ENCODE measurements at regions not wholly inside any gene's neighbourhood (a gene's known extent, or its start where the extent isn't known, plus 50 kb on each side); places are given as distances from the start of the nearest gene placed in this dataset.

DNA sequence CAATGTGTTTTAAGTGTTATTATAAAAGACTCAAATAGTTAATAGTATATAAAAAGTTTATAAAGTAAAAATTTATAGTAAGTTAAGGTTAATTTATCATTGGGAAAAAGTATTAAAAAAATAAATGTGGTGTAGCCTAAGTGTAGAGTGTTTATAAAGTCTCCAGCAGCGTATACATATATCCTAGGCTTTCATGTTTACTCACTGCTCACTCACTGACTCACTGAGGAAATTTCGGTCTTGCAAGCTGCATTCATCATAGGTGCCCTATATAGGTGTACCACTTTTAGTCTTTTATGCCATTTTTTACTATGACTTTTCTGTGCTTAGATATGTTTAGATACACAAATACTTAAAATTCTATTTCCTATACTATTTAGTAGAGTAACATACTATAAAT, 866.0 kb downstream of the CBLN2 start:
- H3K27ac ChIP-seq (ENCODE audit: extremely low read length, insufficient read depth, low read length): no peak overlapping the region
- ATAC-seq (no peak), FAIRE-seq (no peak), DNase-seq (ENCODE audit: low spot score) (no peak)
- H3K79me2 ChIP-seq (ENCODE audit: insufficient read depth, low read length): no peaks in the 10 kb centered on the region
- H3K36me3 ChIP-seq (replicated peaks in 1 of 2; ENCODE audit: control insufficient read depth in 1 of 2, insufficient read depth in 2 of 2, low read length in 2 of 2): no peaks in the 10 kb centered on the region
- H2AFZ ChIP-seq (ENCODE audit: low read length): no peak overlapping the region
- no peak overlapping the region for H3K4me3 ChIP-seq (replicated peaks in 1 of 3; ENCODE audit: insufficient read depth in 1 of 3, low read depth in 2 of 3, low read length in 3 of 3)
- no peaks in the 10 kb centered on the region for H3K9me3 ChIP-seq (ENCODE audit: low read length)
- in situ Hi-C loops (cut with HindIII; ENCODE audit: extremely low pct_ligation_motif_present, low pct_unique_long_range_greater_than_20kb): no loop called here
- POLR2A ChIA-PET: no interaction called here
- BruUV-seq (replicated peaks): no TSS peak
- CTCF ChIA-PET (ENCODE audit: low intra/inter-chr PET ratio, low total read pairs): no interaction called here
- no peaks in the 10 kb centered on the region for H4K20me1 ChIP-seq (ENCODE audit: insufficient read depth, low read length)
- 2% methylated on average over 2 of the region's 2 CpGs for WGBS (ENCODE audit: low lambda C conversion rate)
- no peak overlapping the region for H3K4me2 ChIP-seq (ENCODE audit: low read depth, low read length)
- H3K27me3 ChIP-seq (ENCODE audit: control insufficient read depth in 1 of 2, insufficient read depth in 2 of 2, low read length in 2 of 2): no peaks in the 10 kb centered on the region
- no peak for TF ChIP-seq ZFP82 (CRISPR knock-in tag; IDR thresholded peaks at IDR 0.05; ENCODE audit: borderline replicate concordance)
- TF ChIP-seq GATA4 (IDR thresholded peaks at IDR 0.05; ENCODE audit: borderline replicate concordance, low read depth): no peak
- no peak for TF ChIP-seq PLRG1 (conservative IDR thresholded peaks at IDR 0.05)
- no peak for TF ChIP-seq ZMAT5 (CRISPR knock-in tag; IDR thresholded peaks at IDR 0.05; ENCODE audit: borderline replicate concordance, low read depth)
- TF ChIP-seq PAWR (CRISPR knock-in tag; IDR thresholded peaks at IDR 0.05; ENCODE audit: borderline replicate concordance): no peak
- TF ChIP-seq, protein P1, sequence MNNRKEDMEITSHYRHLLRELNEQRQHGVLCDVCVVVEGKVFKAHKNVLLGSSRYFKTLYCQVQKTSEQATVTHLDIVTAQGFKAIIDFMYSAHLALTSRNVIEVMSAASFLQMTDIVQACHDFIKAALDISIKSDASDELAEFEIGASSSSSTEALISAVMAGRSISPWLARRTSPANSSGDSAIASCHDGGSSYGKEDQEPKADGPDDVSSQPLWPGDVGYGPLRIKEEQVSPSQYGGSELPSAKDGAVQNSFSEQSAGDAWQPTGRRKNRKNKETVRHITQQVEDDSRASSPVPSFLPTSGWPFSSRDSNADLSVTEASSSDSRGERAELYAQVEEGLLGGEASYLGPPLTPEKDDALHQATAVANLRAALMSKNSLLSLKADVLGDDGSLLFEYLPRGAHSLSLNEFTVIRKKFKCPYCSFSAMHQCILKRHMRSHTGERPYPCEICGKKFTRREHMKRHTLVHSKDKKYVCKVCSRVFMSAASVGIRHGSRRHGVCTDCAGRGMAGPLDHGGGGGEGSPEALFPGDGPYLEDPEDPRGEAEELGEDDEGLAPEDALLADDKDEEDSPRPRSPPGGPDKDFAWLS (CRISPR knock-in tag; IDR thresholded peaks at IDR 0.05; ENCODE audit: borderline replicate concordance): no peak
- TF ChIP-seq FOXA3 (CRISPR knock-in tag; IDR thresholded peaks at IDR 0.05): no peak
- no peak for TF ChIP-seq ZNF652 (CRISPR knock-in tag; IDR thresholded peaks at IDR 0.05; ENCODE audit: borderline replicate concordance, low read depth)
- intact Hi-C loops (cut with micrococcal nuclease; ENCODE audit: unreplicated experiment): no loop called here
- no peaks in the 10 kb centered on the region for H3K4me1 ChIP-seq (ENCODE audit: insufficient read depth, low read length)
- no peak overlapping the region for H3K9ac ChIP-seq (ENCODE audit: insufficient read depth, low read depth, low read length)

- TF ChIP-seq ZMYM3 (CRISPR knock-in tag; IDR thresholded peaks at IDR 0.05) (no peak), ZNF703 (CRISPR knock-in tag; IDR thresholded peaks at IDR 0.05; ENCODE audit: borderline replicate concordance) (no peak), TAF1 (CRISPR knock-in tag; IDR thresholded peaks at IDR 0.05) (no peak), FOXP1 (IDR thresholded peaks at IDR 0.05) (no peak), FOXP1 (CRISPR knock-in tag; IDR thresholded peaks at IDR 0.05) (no peak), PHF8 (CRISPR knock-in tag; IDR thresholded peaks at IDR 0.05) (no peak)
- WGBS (ENCODE audit: low lambda C conversion rate): 23% methylated on average over 8 of the region's 10 CpGs
- intact Hi-C loops (cut with micrococcal nuclease; ENCODE audit: unreplicated experiment): no loop called here
- Histone ChIP-seq H3K27ac (ENCODE audit: extremely low read length, insufficient read depth, low read length) (no peak overlapping the region), H3K4me3 (replicated peaks in 1 of 3; ENCODE audit: insufficient read depth in 1 of 3, low read depth in 2 of 3, low read length in 3 of 3) (no peak overlapping the region), H2AFZ (ENCODE audit: low read length) (no peak overlapping the region), H3K9ac (ENCODE audit: insufficient read depth, low read depth, low read length) (no peak overlapping the region), H3K27me3 (ENCODE audit: control insufficient read depth in 1 of 2, insufficient read depth in 2 of 2, low read length in 2 of 2) (no peaks in the 10 kb centered on the region), H3K36me3 (replicated peaks in 1 of 2; ENCODE audit: control insufficient read depth in 1 of 2, insufficient read depth in 2 of 2, low read length in 2 of 2) (no peaks in the 10 kb centered on the region), H3K79me2 (ENCODE audit: insufficient read depth, low read length) (no peaks in the 10 kb centered on the region), H3K9me3 (ENCODE audit: low read length) (no peaks in the 10 kb centered on the region), H4K20me1 (ENCODE audit: insufficient read depth, low read length) (no peaks in the 10 kb centered on the region), H3K4me1 (ENCODE audit: insufficient read depth, low read length) (no peaks in the 10 kb centered on the region), H3K4me2 (ENCODE audit: low read depth, low read length) (no peak overlapping the region)
- no peak for DNase-seq (ENCODE audit: low spot score)
- FAIRE-seq: no peak
- in situ Hi-C loops (cut with HindIII; ENCODE audit: extremely low pct_ligation_motif_present, low pct_unique_long_range_greater_than_20kb): no loop called here
- ChIA-PET POLR2A (no interaction called here), CTCF (ENCODE audit: low intra/inter-chr PET ratio, low total read pairs) (no interaction called here)
- no TSS peak for BruUV-seq (replicated peaks)
- peak; percentile 28; the same call in 1 of the 3 replicates for ATAC-seq
Measured at GRCh38 chr18:71673954-71674353, 870.2 kb downstream of the CBLN2 start.

Data from HepG2 (cell line).